ENCODE measurements at regions not wholly inside any gene's neighbourhood (a gene's known extent, or its start where the extent isn't known, plus 50 kb on each side); places are given as distances from the start of the nearest gene placed in this dataset.

DNA sequence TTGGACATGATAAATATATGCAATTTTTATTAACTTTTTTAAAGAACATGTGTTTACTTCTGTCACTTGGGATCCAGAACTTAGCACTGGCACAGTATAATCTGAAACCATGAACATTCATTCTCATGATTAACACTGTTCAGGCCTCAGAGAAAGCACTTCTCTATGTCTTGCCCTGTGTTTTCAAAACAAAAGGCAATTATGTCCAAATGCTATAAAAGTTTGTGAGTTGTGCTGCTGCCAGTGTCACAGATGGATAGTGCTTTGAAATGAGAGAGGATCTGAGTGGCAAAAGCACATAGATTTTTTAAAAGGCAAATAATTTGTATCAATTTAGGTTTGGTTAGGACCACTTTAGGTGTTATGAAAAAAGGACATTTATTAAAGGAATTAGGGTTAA lies 470.5 kb upstream of the FAM98A start:
- ChIA-PET POLR2A (no interaction called here), CTCF (no interaction called here)
- TF ChIP-seq ZNF585B (tag by site-specific recombination; IDR thresholded peaks at IDR 0.05) (no peak), ZNF19 (tag by site-specific recombination; IDR thresholded peaks at IDR 0.05; ENCODE audit: low read depth) (no peak), YY1 (tag by site-specific recombination; IDR thresholded peaks at IDR 0.05) (no peak), OVOL3 (tag by site-specific recombination; IDR thresholded peaks at IDR 0.05) (no peak), FEZF1 (tag by site-specific recombination; IDR thresholded peaks at IDR 0.05) (no peak), ZNF157 (tag by site-specific recombination; IDR thresholded peaks at IDR 0.05) (no peak), ZNF768 (tag by site-specific recombination; IDR thresholded peaks at IDR 0.05) (no peak), ZNF548 (tag by site-specific recombination; IDR thresholded peaks at IDR 0.05) (no peak), ZNF121 (tag by site-specific recombination; IDR thresholded peaks at IDR 0.05) (no peak), KLF10 (tag by site-specific recombination; IDR thresholded peaks at IDR 0.05) (no peak), ZEB2 (tag by site-specific recombination; IDR thresholded peaks at IDR 0.05) (no peak), ZNF114 (tag by site-specific recombination; IDR thresholded peaks at IDR 0.05) (no peak), BCL11A (tag by site-specific recombination; IDR thresholded peaks at IDR 0.05; ENCODE audit: low read depth) (no peak), HOXC10 (CRISPR knock-in tag; IDR thresholded peaks at IDR 0.05) (no peak), MZF1 (tag by site-specific recombination; IDR thresholded peaks at IDR 0.05; ENCODE audit: borderline replicate concordance) (no peak), ZNF843 (tag by site-specific recombination; IDR thresholded peaks at IDR 0.05) (no peak)
- TF ChIP-seq, protein P1, sequence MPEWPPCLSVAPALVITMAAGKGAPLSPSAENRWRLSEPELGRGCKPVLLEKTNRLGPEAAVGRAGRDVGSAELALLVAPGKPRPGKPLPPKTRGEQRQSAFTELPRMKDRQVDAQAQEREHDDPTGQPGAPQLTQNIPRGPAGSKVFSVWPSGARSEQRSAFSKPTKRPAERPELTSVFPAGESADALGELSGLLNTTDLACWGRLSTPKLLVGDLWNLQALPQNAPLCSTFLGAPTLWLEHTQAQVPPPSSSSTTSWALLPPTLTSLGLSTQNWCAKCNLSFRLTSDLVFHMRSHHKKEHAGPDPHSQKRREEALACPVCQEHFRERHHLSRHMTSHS (tag by site-specific recombination; IDR thresholded peaks at IDR 0.05) = no peak
- no peak overlapping the region for H3K4me3 ChIP-seq (ENCODE audit: low read depth, low read length)
- no peaks in the 10 kb centered on the region for H3K9me3 ChIP-seq (ENCODE audit: control insufficient read depth, insufficient read depth, low read depth, low read length)
- no peak overlapping the region for H3K27ac ChIP-seq (ENCODE audit: extremely low read depth, low read depth, low read length)
- no peaks in the 10 kb centered on the region for H3K36me3 ChIP-seq (ENCODE audit: control insufficient read depth in 2 of 2, insufficient read depth in 1 of 2, low read length in 2 of 2)
- no peaks in the 10 kb centered on the region for H3K4me1 ChIP-seq (ENCODE audit: control insufficient read depth, insufficient read depth, low read length)

DNA sequence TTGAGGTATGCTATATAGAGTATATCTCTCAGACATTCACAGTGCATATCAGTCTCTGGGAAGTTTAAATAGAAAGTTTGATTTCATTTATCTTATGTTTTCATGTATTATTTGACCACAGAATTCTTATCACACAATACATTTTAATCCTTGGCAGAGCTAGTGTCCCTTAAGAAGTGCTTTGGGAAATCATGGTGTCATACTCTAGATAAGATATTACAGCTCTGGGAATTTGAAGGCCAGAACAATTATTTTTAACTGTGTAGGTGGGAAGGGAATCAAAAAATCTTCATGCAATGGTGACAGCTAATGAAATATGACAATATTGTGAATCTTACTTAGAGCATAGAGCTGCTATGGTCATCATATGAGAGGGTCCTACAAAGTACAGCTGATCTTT lies 451.3 kb upstream of the FAM98A start:
- Histone ChIP-seq H3K4me3 (ENCODE audit: low read depth, low read length) (no peak overlapping the region), H3K9me3 (ENCODE audit: control insufficient read depth, insufficient read depth, low read depth, low read length) (no peaks in the 10 kb centered on the region), H3K36me3 (ENCODE audit: control insufficient read depth in 2 of 2, insufficient read depth in 1 of 2, low read length in 2 of 2) (no peaks in the 10 kb centered on the region), H3K4me1 (ENCODE audit: control insufficient read depth, insufficient read depth, low read length) (no peaks in the 10 kb centered on the region), H3K27ac (ENCODE audit: extremely low read depth, low read depth, low read length) (no peak overlapping the region)
- ChIA-PET CTCF (interaction anchor here (0.6 kb wide), 1 partner anchor 294 kb away, joined by 4 read pairs; no protein-coding TSS in a partner anchor), POLR2A (no interaction called here)
- TF ChIP-seq ZNF16 (tag by site-specific recombination; IDR thresholded peaks at IDR 0.05; ENCODE audit: low read depth) (no peak), GLIS1 (tag by site-specific recombination; IDR thresholded peaks at IDR 0.05) (no peak), ZBTB8A (tag by site-specific recombination; IDR thresholded peaks at IDR 0.05) (no peak), ZNF274 (IDR thresholded peaks at IDR 0.05; ENCODE audit: low read length) (no peak), ZNF274 (tag by site-specific recombination; IDR thresholded peaks at IDR 0.05; ENCODE audit: borderline replicate concordance) (no peak), ZNF747 (tag by site-specific recombination; IDR thresholded peaks at IDR 0.05) (no peak), ZNF174 (tag by site-specific recombination; IDR thresholded peaks at IDR 0.05) (no peak), GLIS2 (tag by site-specific recombination; IDR thresholded peaks at IDR 0.05) (no peak), OSR2 (tag by site-specific recombination; IDR thresholded peaks at IDR 0.05) (no peak), ZEB2 (tag by site-specific recombination; IDR thresholded peaks at IDR 0.05) (no peak), ZNF624 (tag by site-specific recombination; IDR thresholded peaks at IDR 0.05) (no peak), KLF1 (tag by site-specific recombination; IDR thresholded peaks at IDR 0.05) (no peak), FEZF1 (tag by site-specific recombination; IDR thresholded peaks at IDR 0.05) (no peak)
- TF ChIP-seq, protein P2, sequence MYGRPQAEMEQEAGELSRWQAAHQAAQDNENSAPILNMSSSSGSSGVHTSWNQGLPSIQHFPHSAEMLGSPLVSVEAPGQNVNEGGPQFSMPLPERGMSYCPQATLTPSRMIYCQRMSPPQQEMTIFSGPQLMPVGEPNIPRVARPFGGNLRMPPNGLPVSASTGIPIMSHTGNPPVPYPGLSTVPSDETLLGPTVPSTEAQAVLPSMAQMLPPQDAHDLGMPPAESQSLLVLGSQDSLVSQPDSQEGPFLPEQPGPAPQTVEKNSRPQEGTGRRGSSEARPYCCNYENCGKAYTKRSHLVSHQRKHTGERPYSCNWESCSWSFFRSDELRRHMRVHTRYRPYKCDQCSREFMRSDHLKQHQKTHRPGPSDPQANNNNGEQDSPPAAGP (tag by site-specific recombination; IDR thresholded peaks at IDR 0.05) = no peak
- TF ChIP-seq, protein P3, sequence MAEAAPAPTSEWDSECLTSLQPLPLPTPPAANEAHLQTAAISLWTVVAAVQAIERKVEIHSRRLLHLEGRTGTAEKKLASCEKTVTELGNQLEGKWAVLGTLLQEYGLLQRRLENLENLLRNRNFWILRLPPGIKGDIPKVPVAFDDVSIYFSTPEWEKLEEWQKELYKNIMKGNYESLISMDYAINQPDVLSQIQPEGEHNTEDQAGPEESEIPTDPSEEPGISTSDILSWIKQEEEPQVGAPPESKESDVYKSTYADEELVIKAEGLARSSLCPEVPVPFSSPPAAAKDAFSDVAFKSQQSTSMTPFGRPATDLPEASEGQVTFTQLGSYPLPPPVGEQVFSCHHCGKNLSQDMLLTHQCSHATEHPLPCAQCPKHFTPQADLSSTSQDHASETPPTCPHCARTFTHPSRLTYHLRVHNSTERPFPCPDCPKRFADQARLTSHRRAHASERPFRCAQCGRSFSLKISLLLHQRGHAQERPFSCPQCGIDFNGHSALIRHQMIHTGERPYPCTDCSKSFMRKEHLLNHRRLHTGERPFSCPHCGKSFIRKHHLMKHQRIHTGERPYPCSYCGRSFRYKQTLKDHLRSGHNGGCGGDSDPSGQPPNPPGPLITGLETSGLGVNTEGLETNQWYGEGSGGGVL (tag by site-specific recombination; IDR thresholded peaks at IDR 0.05) = no peak
- TF ChIP-seq, protein P4, sequence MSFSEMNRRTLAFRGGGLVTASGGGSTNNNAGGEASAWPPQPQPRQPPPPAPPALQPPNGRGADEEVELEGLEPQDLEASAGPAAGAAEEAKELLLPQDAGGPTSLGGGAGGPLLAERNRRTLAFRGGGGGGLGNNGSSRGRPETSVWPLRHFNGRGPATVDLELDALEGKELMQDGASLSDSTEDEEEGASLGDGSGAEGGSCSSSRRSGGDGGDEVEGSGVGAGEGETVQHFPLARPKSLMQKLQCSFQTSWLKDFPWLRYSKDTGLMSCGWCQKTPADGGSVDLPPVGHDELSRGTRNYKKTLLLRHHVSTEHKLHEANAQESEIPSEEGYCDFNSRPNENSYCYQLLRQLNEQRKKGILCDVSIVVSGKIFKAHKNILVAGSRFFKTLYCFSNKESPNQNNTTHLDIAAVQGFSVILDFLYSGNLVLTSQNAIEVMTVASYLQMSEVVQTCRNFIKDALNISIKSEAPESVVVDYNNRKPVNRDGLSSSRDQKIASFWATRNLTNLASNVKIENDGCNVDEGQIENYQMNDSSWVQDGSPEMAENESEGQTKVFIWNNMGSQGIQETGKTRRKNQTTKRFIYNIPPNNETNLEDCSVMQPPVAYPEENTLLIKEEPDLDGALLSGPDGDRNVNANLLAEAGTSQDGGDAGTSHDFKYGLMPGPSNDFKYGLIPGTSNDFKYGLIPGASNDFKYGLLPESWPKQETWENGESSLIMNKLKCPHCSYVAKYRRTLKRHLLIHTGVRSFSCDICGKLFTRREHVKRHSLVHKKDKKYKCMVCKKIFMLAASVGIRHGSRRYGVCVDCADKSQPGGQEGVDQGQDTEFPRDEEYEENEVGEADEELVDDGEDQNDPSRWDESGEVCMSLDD (tag by site-specific recombination; IDR thresholded peaks at IDR 0.05) = no peak

All from HEK293 (cell line).